Astrocyte (in vitro differentiated cells and primary cell): ENCODE measurements at regions not wholly inside any gene's neighbourhood (a gene's known extent, or its start where the extent isn't known, plus 50 kb on each side); places are given as distances from the start of the nearest gene placed in this dataset.
A peak's percentile ranks its signal among the peaks of the same experiment; 100 is the strongest.

Experiments
- DNase-seq: peaks from one replicate; pipeline ENCODE4 v3.0.0-alpha.2; 2010; ENCODE audit warnings: low read depth
- FAIRE-seq: peaks from 2 replicates; lab custom pipeline; 2011; peaks lifted over from hg19 to GRCh38; lab: Jason Lieb, UNC
- H2AFZ ChIP-seq: 2 replicates; pipeline ENCODE4 v1.6.0; 2012; ENCODE audit warnings: low read depth, low read length, inconsistent platforms
- H3K27ac ChIP-seq: 2 replicates; pipeline ENCODE4 v1.5.1; 2011; ENCODE audit warnings: low read depth, low read length, inconsistent platforms
- H3K27me3 ChIP-seq: 2 replicates; pipeline ENCODE4 v1.6.0; 2011; ENCODE audit warnings: low read length, inconsistent platforms; ENCODE audit not compliant: insufficient read depth
- H3K36me3 ChIP-seq: 2 replicates; pipeline ENCODE4 v1.5.1; 2011; ENCODE audit warnings: low read length, inconsistent platforms; ENCODE audit not compliant: insufficient read depth
- H3K4me1 ChIP-seq: 2 replicates; pipeline ENCODE4 v1.5.1; 2011; ENCODE audit warnings: low read length, inconsistent platforms; ENCODE audit not compliant: insufficient read depth
- H3K4me2 ChIP-seq: 2 replicates; pipeline ENCODE4 v1.6.0; 2012; ENCODE audit warnings: low read length, inconsistent platforms
- H3K4me3 ChIP-seq: 2 replicates; pipeline ENCODE4 v1.5.1; 2011; ENCODE audit warnings: low read depth, mild to moderate bottlenecking, low read length, inconsistent platforms; ENCODE audit not compliant: insufficient read depth
- H3K79me2 ChIP-seq: 2 replicates; pipeline ENCODE4 v1.6.0; 2012; ENCODE audit warnings: mild to moderate bottlenecking, low read length, inconsistent platforms; ENCODE audit not compliant: insufficient read depth
- H3K9ac ChIP-seq: 2 replicates; pipeline ENCODE4 v1.6.0; 2012; ENCODE audit warnings: mild to moderate bottlenecking, low read length, inconsistent platforms
- H3K9me3 ChIP-seq: 2 replicates; pipeline ENCODE4 v1.5.1; 2012; ENCODE audit warnings: low read depth, mild to moderate bottlenecking, low read length, inconsistent platforms; ENCODE audit not compliant: insufficient read depth
- H4K20me1 ChIP-seq: 2 replicates; pipeline ENCODE4 v1.6.0; 2012; ENCODE audit warnings: low read length, inconsistent platforms; ENCODE audit not compliant: insufficient read depth
- H3K27ac Mint-ChIP-seq: one replicate; pipeline ENCODE4 v1.8.0; 2021; ENCODE audit warnings: mild to moderate bottlenecking, mixed read lengths; ENCODE audit not compliant: unreplicated experiment
- H3K27me3 Mint-ChIP-seq: one replicate; pipeline ENCODE4 v1.8.0; 2021; ENCODE audit warnings: low read depth, mixed read lengths; ENCODE audit not compliant: unreplicated experiment
- H3K36me3 Mint-ChIP-seq: one replicate; pipeline ENCODE4 v1.8.0; 2021; ENCODE audit warnings: low read depth, mixed read lengths; ENCODE audit not compliant: unreplicated experiment
- H3K4me1 Mint-ChIP-seq: one replicate; pipeline ENCODE4 v1.8.0; 2021; ENCODE audit warnings: low read depth, mixed read lengths; ENCODE audit not compliant: unreplicated experiment
- H3K4me3 Mint-ChIP-seq: one replicate; pipeline ENCODE4 v1.8.0; 2021; ENCODE audit warnings: mild to moderate bottlenecking, moderate library complexity, mixed read lengths; ENCODE audit not compliant: unreplicated experiment
- H3K9me3 Mint-ChIP-seq: one replicate; pipeline ENCODE4 v1.8.0; 2021; ENCODE audit warnings: mild to moderate bottlenecking, mixed read lengths; ENCODE audit not compliant: unreplicated experiment
- CTCF ChIP-seq: IDR thresholded peaks from 2 replicates; pipeline ENCODE4 v1.5.1; 2011; ENCODE audit warnings: low read depth, mild to moderate bottlenecking, inconsistent platforms, low read length, moderate library complexity; ENCODE audit not compliant: insufficient read depth
- EZH2 ChIP-seq: IDR thresholded peaks from 2 replicates; pipeline ENCODE4 v1.6.1; 2012; ENCODE audit warnings: mild to moderate bottlenecking, low read length, inconsistent platforms; ENCODE audit not compliant: insufficient read depth

- H3K27me3 ChIP-seq: no peaks in the 10 kb centered on the region
- H3K4me3 ChIP-seq: no peak overlapping the region
- no peak overlapping the region for H2AFZ ChIP-seq
- Mint-ChIP-seq H3K36me3 (no peaks in the 10 kb centered on the region), H3K27me3 (peaks cover 8% of the 10 kb centered on the region), H3K9me3 (no peaks in the 10 kb centered on the region), H3K4me1 (peaks cover 10% of the 10 kb centered on the region), H3K4me3 (no peak overlapping the region), H3K27ac (no peak overlapping the region)
- no peak overlapping the region for H3K9ac ChIP-seq
- no peak overlapping the region for H3K27ac ChIP-seq
- DNase-seq: peak; percentile 4
- no peak for TF ChIP-seq CTCF
- no peak for TF ChIP-seq EZH2
- H3K9me3 ChIP-seq: no peaks in the 10 kb centered on the region
- no peaks in the 10 kb centered on the region for H3K4me1 ChIP-seq
- H4K20me1 ChIP-seq: no peaks in the 10 kb centered on the region
- FAIRE-seq: no peak
- H3K36me3 ChIP-seq: no peaks in the 10 kb centered on the region
- H3K4me2 ChIP-seq: no peak overlapping the region
- H3K79me2 ChIP-seq: no peaks in the 10 kb centered on the region
These were observed 95.6 kb upstream of the NRXN3 start for GRCh38 chr14:78074561-78074960.

GRCh38 chr14:78075033-78075432 lies 95.1 kb upstream of the NRXN3 start:
- Histone ChIP-seq H3K9ac (no peak overlapping the region), H3K79me2 (no peaks in the 10 kb centered on the region), H3K4me2 (no peak overlapping the region), H4K20me1 (no peaks in the 10 kb centered on the region), H2AFZ (no peak overlapping the region), H3K27me3 (no peaks in the 10 kb centered on the region), H3K4me3 (no peak overlapping the region), H3K27ac (no peak overlapping the region), H3K9me3 (no peaks in the 10 kb centered on the region), H3K4me1 (no peaks in the 10 kb centered on the region), H3K36me3 (no peaks in the 10 kb centered on the region)
- FAIRE-seq (no peak), DNase-seq (no peak)
- Mint-ChIP-seq H3K4me1 (peaks cover 10% of the 10 kb centered on the region), H3K9me3 (no peaks in the 10 kb centered on the region), H3K36me3 (no peaks in the 10 kb centered on the region), H3K27me3 (peaks cover 8% of the 10 kb centered on the region), H3K4me3 (no peak overlapping the region), H3K27ac (no peak overlapping the region)
- TF ChIP-seq EZH2 (no peak), CTCF (no peak)

- H3K4me3 Mint-ChIP-seq: no peak overlapping the region
- no peak overlapping the region for H2AFZ ChIP-seq
- H3K4me3 ChIP-seq: no peak overlapping the region
- H3K4me1 Mint-ChIP-seq: peaks cover 6% of the 10 kb centered on the region
- DNase-seq (no peak), FAIRE-seq (no peak)
- H3K27ac Mint-ChIP-seq: no peak overlapping the region
- no peaks in the 10 kb centered on the region for H3K36me3 Mint-ChIP-seq
- no peaks in the 10 kb centered on the region for H3K4me1 ChIP-seq
- no peak overlapping the region for H3K9ac ChIP-seq
- H4K20me1 ChIP-seq: no peaks in the 10 kb centered on the region
- no peaks in the 10 kb centered on the region for H3K9me3 Mint-ChIP-seq
- H3K27me3 Mint-ChIP-seq: peaks cover 8% of the 10 kb centered on the region
- H3K27ac ChIP-seq: no peak overlapping the region
- TF ChIP-seq CTCF (no peak), EZH2 (no peak)
- no peak overlapping the region for H3K4me2 ChIP-seq
- H3K9me3 ChIP-seq: no peaks in the 10 kb centered on the region
- H3K27me3 ChIP-seq: no peaks in the 10 kb centered on the region
- no peaks in the 10 kb centered on the region for H3K79me2 ChIP-seq
- H3K36me3 ChIP-seq: no peaks in the 10 kb centered on the region
These were observed 94.5 kb upstream of the NRXN3 start for GRCh38 chr14:78075555-78076277.
